Smooth muscle cell (in vitro differentiated cells): ENCODE measurements at regions not wholly inside any gene's neighbourhood (a gene's known extent, or its start where the extent isn't known, plus 50 kb on each side); places are given as distances from the start of the nearest gene placed in this dataset.

Experiments used
- DNase-seq: peaks from one replicate; lab custom pipeline; 2025; ENCODE audit not compliant: unreplicated experiment; lab: John Stamatoyannopoulos, UW
- H2AFZ ChIP-seq: fragments of 200-600 bp; sonication (generic); 2 replicates; pipeline ENCODE4 v1.6.0; 2016; ENCODE audit warnings: antibody characterized with exemption, low read depth, mild to moderate bottlenecking
- H3F3A ChIP-seq: fragments of 200-600 bp; sonication (generic); 2 replicates; pipeline ENCODE4 v1.6.0; 2017; ENCODE audit warnings: antibody characterized with exemption, low read depth
- H3K27ac ChIP-seq: fragments of 200-600 bp; sonication (generic); 2 replicates; pipeline ENCODE4 v1.5.1; 2016; ENCODE audit warnings: low read depth, mild to moderate bottlenecking
- H3K27me3 ChIP-seq: fragments of 200-600 bp; sonication (generic); 2 replicates; pipeline ENCODE4 v1.6.1; 2016; ENCODE audit warnings: low read depth, mild to moderate bottlenecking
- H3K36me3 ChIP-seq: fragments of 200-600 bp; sonication (generic); 2 replicates; pipeline ENCODE4 v1.5.1; 2016; ENCODE audit warnings: low read depth
- H3K4me1 ChIP-seq: fragments of 200-600 bp; sonication (generic); 2 replicates; pipeline ENCODE4 v1.5.1; 2016; ENCODE audit warnings: low read depth
- H3K4me2 ChIP-seq: fragments of 200-600 bp; sonication (generic); 2 replicates; pipeline ENCODE4 v1.6.0; 2016; ENCODE audit warnings: mild to moderate bottlenecking
- H3K4me3 ChIP-seq: fragments of 200-600 bp; sonication (generic); 2 replicates; pipeline ENCODE4 v1.5.1; 2016; ENCODE audit warnings: mild to moderate bottlenecking
- H3K79me2 ChIP-seq: fragments of 200-600 bp; sonication (generic); 2 replicates; pipeline ENCODE4 v1.6.0; 2016; ENCODE audit warnings: low read depth, mild to moderate bottlenecking
- H3K9ac ChIP-seq: fragments of 200-600 bp; sonication (generic); 2 replicates; pipeline ENCODE4 v1.6.0; 2016; ENCODE audit warnings: low read depth
- H3K9me3 ChIP-seq: fragments of 200-600 bp; sonication (generic); replicated peaks from 2 replicates; pipeline ENCODE4 v1.5.1; 2016; ENCODE audit warnings: low read depth
- H4K20me1 ChIP-seq: fragments of 200-600 bp; sonication (generic); 2 replicates; pipeline ENCODE4 v1.6.0; 2016; ENCODE audit warnings: low read depth
- WGBS: methylation state at CpG from one replicate; pipeline ENCODE4 v1.1.7; 2016; ENCODE audit warnings: low lambda C conversion rate; 5-methylcytosine and 5-hydroxymethylcytosine counted together
- TF ChIP-seq, protein P1 (sequence below): fragments of 200-600 bp; sonication (generic); IDR thresholded peaks from 2 replicates; pipeline ENCODE4 v1.5.1; 2017; ENCODE audit warnings: borderline replicate concordance, mild to moderate bottlenecking, antibody characterized with exemption; ENCODE audit not compliant: insufficient read depth, poor library complexity, severe bottlenecking

GRCh38 chr20:60906555-60906954 is 345.5 kb upstream of the CDH4 start:
- no peaks in the 10 kb centered on the region for H3K27me3 ChIP-seq
- no peak overlapping the region for H3K4me2 ChIP-seq
- no peak overlapping the region for H3K9ac ChIP-seq
- H3K4me1 ChIP-seq = no peaks in the 10 kb centered on the region
- no peaks in the 10 kb centered on the region for H3K9me3 ChIP-seq
- H3K4me3 ChIP-seq = no peak overlapping the region
- no peak for DNase-seq
- no peaks in the 10 kb centered on the region for H3F3A ChIP-seq
- WGBS = 90% methylated on average over 4 of the region's 4 CpGs
- TF ChIP-seq, protein P1, sequence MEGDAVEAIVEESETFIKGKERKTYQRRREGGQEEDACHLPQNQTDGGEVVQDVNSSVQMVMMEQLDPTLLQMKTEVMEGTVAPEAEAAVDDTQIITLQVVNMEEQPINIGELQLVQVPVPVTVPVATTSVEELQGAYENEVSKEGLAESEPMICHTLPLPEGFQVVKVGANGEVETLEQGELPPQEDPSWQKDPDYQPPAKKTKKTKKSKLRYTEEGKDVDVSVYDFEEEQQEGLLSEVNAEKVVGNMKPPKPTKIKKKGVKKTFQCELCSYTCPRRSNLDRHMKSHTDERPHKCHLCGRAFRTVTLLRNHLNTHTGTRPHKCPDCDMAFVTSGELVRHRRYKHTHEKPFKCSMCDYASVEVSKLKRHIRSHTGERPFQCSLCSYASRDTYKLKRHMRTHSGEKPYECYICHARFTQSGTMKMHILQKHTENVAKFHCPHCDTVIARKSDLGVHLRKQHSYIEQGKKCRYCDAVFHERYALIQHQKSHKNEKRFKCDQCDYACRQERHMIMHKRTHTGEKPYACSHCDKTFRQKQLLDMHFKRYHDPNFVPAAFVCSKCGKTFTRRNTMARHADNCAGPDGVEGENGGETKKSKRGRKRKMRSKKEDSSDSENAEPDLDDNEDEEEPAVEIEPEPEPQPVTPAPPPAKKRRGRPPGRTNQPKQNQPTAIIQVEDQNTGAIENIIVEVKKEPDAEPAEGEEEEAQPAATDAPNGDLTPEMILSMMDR = no peak
- no peaks in the 10 kb centered on the region for H3K79me2 ChIP-seq
- no peaks in the 10 kb centered on the region for H3K36me3 ChIP-seq
- no peak overlapping the region for H2AFZ ChIP-seq
- H4K20me1 ChIP-seq = no peaks in the 10 kb centered on the region
- no peak overlapping the region for H3K27ac ChIP-seq

DNA sequence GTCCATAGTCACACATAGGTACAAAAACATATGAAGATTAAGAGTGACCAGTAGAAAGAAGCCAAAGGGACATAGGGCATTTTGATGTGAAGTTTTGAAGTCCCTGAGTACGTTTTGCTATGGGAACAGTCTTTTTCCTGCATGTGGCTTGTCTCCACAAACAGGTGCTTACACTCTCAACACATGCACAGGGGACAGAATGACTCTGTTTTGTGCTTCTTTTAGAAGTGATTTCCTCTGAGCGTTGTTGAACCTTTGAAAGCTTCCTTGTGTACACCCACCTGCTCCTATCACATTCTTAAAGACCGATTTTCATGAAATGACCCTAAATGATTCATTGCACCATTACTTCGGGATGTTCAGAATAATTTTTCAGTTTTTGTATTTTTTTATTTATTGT is 338.8 kb upstream of the CDH4 start:
- Histone ChIP-seq H3K4me2 (no peak overlapping the region), H3K9me3 (no peaks in the 10 kb centered on the region), H3K79me2 (no peaks in the 10 kb centered on the region), H3K9ac (no peak overlapping the region), H3K36me3 (no peaks in the 10 kb centered on the region), H3K27ac (no peak overlapping the region), H2AFZ (no peak overlapping the region), H3F3A (no peaks in the 10 kb centered on the region), H3K4me3 (no peak overlapping the region), H3K27me3 (no peaks in the 10 kb centered on the region), H3K4me1 (no peaks in the 10 kb centered on the region), H4K20me1 (no peaks in the 10 kb centered on the region)
- TF ChIP-seq, protein P1 = no peak
- no peak for DNase-seq
- 68% methylated on average over 4 of the region's 4 CpGs for WGBS

- no peaks in the 10 kb centered on the region for H3K36me3 ChIP-seq
- H3K4me2 ChIP-seq = no peak overlapping the region
- H3K27ac ChIP-seq = no peak overlapping the region
- no peak overlapping the region for H3K9ac ChIP-seq
- H3K9me3 ChIP-seq = no peaks in the 10 kb centered on the region
- H3K27me3 ChIP-seq = no peaks in the 10 kb centered on the region
- H3K4me1 ChIP-seq = no peaks in the 10 kb centered on the region
- H3K79me2 ChIP-seq = no peaks in the 10 kb centered on the region
- 38% methylated on average over 7 of the region's 7 CpGs for WGBS
- TF ChIP-seq, protein P1 = no peak
- H2AFZ ChIP-seq = no peak overlapping the region
- no peaks in the 10 kb centered on the region for H3F3A ChIP-seq
- H3K4me3 ChIP-seq = no peak overlapping the region
- no peak for DNase-seq
- H4K20me1 ChIP-seq = no peaks in the 10 kb centered on the region
Observed at GRCh38 chr20:60921022-60921622, 330.9 kb upstream of the CDH4 start.

GRCh38 chr20:60926831-60927230 is 325.2 kb upstream of the CDH4 start:
- Histone ChIP-seq H3K9ac (no peak overlapping the region), H4K20me1 (no peaks in the 10 kb centered on the region), H3K27me3 (no peaks in the 10 kb centered on the region), H3F3A (no peaks in the 10 kb centered on the region), H3K4me1 (no peaks in the 10 kb centered on the region), H3K9me3 (no peaks in the 10 kb centered on the region), H2AFZ (no peak overlapping the region), H3K4me3 (no peak overlapping the region), H3K27ac (no peak overlapping the region), H3K4me2 (no peak overlapping the region), H3K79me2 (no peaks in the 10 kb centered on the region), H3K36me3 (no peaks in the 10 kb centered on the region)
- 65% methylated on average over 4 of the region's 4 CpGs for WGBS
- TF ChIP-seq, protein P1 = no peak
- no peak for DNase-seq
